HAP-1 (cell line): ENCODE measurements at regions not wholly inside any gene's neighbourhood (a gene's known extent, or its start where the extent isn't known, plus 50 kb on each side); places are given as distances from the start of the nearest gene placed in this dataset.
A peak's percentile ranks its signal among the peaks of the same experiment; 100 is the strongest.
"Not testable (repeated sequence)": the region's sequence is repeated elsewhere in the genome, so short reads cannot be mapped to it uniquely, and the experiment has no call there.

Experiments used
- DNase-seq, 2 experiments: peaks; one replicate each; pipeline ENCODE4 v3.0.0-alpha.2; 2016 to 2020; ENCODE audit warnings: low spot score in 2 of 2
- H3K27me3 ChIP-seq: fragments of 250-450 bp; sonication (Bioruptor Pico); 2 replicates; pipeline ENCODE4 v1.5.1; 2020; ENCODE audit warnings: low read depth, mild to moderate bottlenecking, moderate library complexity
- H3K36me3 ChIP-seq: fragments of 250-450 bp; sonication (Bioruptor Pico); replicated peaks from 2 replicates; pipeline ENCODE4 v1.5.1; 2020; ENCODE audit warnings: mild to moderate bottlenecking
- H3K4me1 ChIP-seq: fragments of 250-450 bp; sonication (Bioruptor Pico); 2 replicates; pipeline ENCODE4 v1.5.1; 2020; ENCODE audit warnings: mild to moderate bottlenecking
- H3K4me3 ChIP-seq: fragments of 250-450 bp; sonication (Bioruptor Pico); 2 replicates; pipeline ENCODE4 v1.5.1; 2020; ENCODE audit warnings: mild to moderate bottlenecking, moderate library complexity
- H3K9me3 ChIP-seq: fragments of 250-450 bp; sonication (Bioruptor Pico); 2 replicates; pipeline ENCODE4 v1.5.1; 2020; ENCODE audit warnings: mild to moderate bottlenecking, moderate library complexity
- in situ Hi-C: fragments of 300-500 bp; cut with MboI; formaldehyde crosslinking; loops from 3 replicates; pipeline ENCODE4 v1.14.3; 2020; ENCODE audit warnings: low sequenced_read_pairs, inconsistent platforms, mixed read lengths

GRCh38 chr4:181859439-181859838 is 383.8 kb upstream of the TENM3 start:
- Histone ChIP-seq H3K27me3 (no peaks in the 10 kb centered on the region), H3K36me3 (no peaks in the 10 kb centered on the region), H3K4me1 (peaks cover 13% of the 10 kb centered on the region), H3K4me3 (no peak overlapping the region), H3K9me3 (no peaks in the 10 kb centered on the region)
- in situ Hi-C loops: no loop called here
- DNase-seq: no peak

- peak in 1 of 2 experiments; percentile 49 for DNase-seq
- H3K27me3 ChIP-seq: no peaks in the 10 kb centered on the region
- H3K36me3 ChIP-seq: no peaks in the 10 kb centered on the region
- peaks cover 13% of the 10 kb centered on the region for H3K4me1 ChIP-seq
- H3K4me3 ChIP-seq: no peak overlapping the region
- in situ Hi-C loops: no loop called here
- H3K9me3 ChIP-seq: no peaks in the 10 kb centered on the region
Observed at GRCh38 chr4:181860157-181860556, 383.0 kb upstream of the TENM3 start.

- no peaks in the 10 kb centered on the region for H3K9me3 ChIP-seq
- in situ Hi-C loops: no loop called here
- H3K27me3 ChIP-seq: no peaks in the 10 kb centered on the region
- H3K4me3 ChIP-seq: no peak overlapping the region
- DNase-seq: no peak
- peaks cover 13% of the 10 kb centered on the region for H3K4me1 ChIP-seq
- no peaks in the 10 kb centered on the region for H3K36me3 ChIP-seq
Observed at GRCh38 chr4:181860668-181861067, 382.5 kb upstream of the TENM3 start.

- Histone ChIP-seq H3K4me1 (peaks cover 13% of the 10 kb centered on the region), H3K4me3 (no peak overlapping the region), H3K36me3 (no peaks in the 10 kb centered on the region), H3K9me3 (no peaks in the 10 kb centered on the region), H3K27me3 (no peaks in the 10 kb centered on the region)
- in situ Hi-C loops: no loop called here
- no peak for DNase-seq
Observed at GRCh38 chr4:181863856-181864255, 379.3 kb upstream of the TENM3 start.

GRCh38 chr4:181870326-181870725 is 372.9 kb upstream of the TENM3 start:
- Histone ChIP-seq H3K4me1 (no peaks in the 10 kb centered on the region), H3K9me3 (no peaks in the 10 kb centered on the region), H3K4me3 (no peak overlapping the region), H3K27me3 (no peaks in the 10 kb centered on the region), H3K36me3 (no peaks in the 10 kb centered on the region)
- in situ Hi-C loops: no loop called here
- no peak for DNase-seq

GRCh38 chr4:181874602-181875001 is 368.6 kb upstream of the TENM3 start:
- in situ Hi-C loops: no loop called here
- H3K27me3 ChIP-seq: no peaks in the 10 kb centered on the region
- no peaks in the 10 kb centered on the region for H3K9me3 ChIP-seq
- DNase-seq: no peak
- no peaks in the 10 kb centered on the region for H3K36me3 ChIP-seq
- no peak overlapping the region for H3K4me3 ChIP-seq
- no peaks in the 10 kb centered on the region for H3K4me1 ChIP-seq

- no peak overlapping the region for H3K4me3 ChIP-seq
- in situ Hi-C loops: no loop called here
- no peaks in the 10 kb centered on the region for H3K9me3 ChIP-seq
- no peak for DNase-seq
- no peaks in the 10 kb centered on the region for H3K36me3 ChIP-seq
- no peaks in the 10 kb centered on the region for H3K4me1 ChIP-seq
- H3K27me3 ChIP-seq: no peaks in the 10 kb centered on the region
Observed at GRCh38 chr4:181877329-181877848, 365.8 kb upstream of the TENM3 start.

- Histone ChIP-seq H3K27me3 (no peaks in the 10 kb centered on the region), H3K9me3 (no peaks in the 10 kb centered on the region), H3K4me3 (no peak overlapping the region), H3K36me3 (no peaks in the 10 kb centered on the region), H3K4me1 (no peaks in the 10 kb centered on the region)
- DNase-seq: no peak
- in situ Hi-C loops: no loop called here
Observed at GRCh38 chr4:181890031-181890430, 353.2 kb upstream of the TENM3 start.

- H3K4me1 ChIP-seq: no peaks in the 10 kb centered on the region
- in situ Hi-C loops: no loop called here
- no peaks in the 10 kb centered on the region for H3K9me3 ChIP-seq
- H3K36me3 ChIP-seq: no peaks in the 10 kb centered on the region
- DNase-seq: no peak
- no peak overlapping the region for H3K4me3 ChIP-seq
- no peaks in the 10 kb centered on the region for H3K27me3 ChIP-seq
Observed at GRCh38 chr4:181890911-181891310, 352.3 kb upstream of the TENM3 start.

GRCh38 chr4:181896614-181897013 is 346.6 kb upstream of the TENM3 start:
- no peaks in the 10 kb centered on the region for H3K27me3 ChIP-seq
- H3K9me3 ChIP-seq: no peaks in the 10 kb centered on the region
- no peak overlapping the region for H3K4me3 ChIP-seq
- DNase-seq: no peak
- H3K4me1 ChIP-seq: no peaks in the 10 kb centered on the region
- H3K36me3 ChIP-seq: no peaks in the 10 kb centered on the region; the same call in 1 of the 2 replicates
- in situ Hi-C loops: no loop called here

GRCh38 chr4:181897935-181898334 is 345.3 kb upstream of the TENM3 start:
- no peaks in the 10 kb centered on the region for H3K9me3 ChIP-seq
- no peaks in the 10 kb centered on the region for H3K4me1 ChIP-seq
- H3K27me3 ChIP-seq: no peaks in the 10 kb centered on the region
- in situ Hi-C loops: no loop called here
- DNase-seq: peak in 1 of 2 experiments; percentile 13
- no peaks in the 10 kb centered on the region; the same call in 1 of the 2 replicates for H3K36me3 ChIP-seq
- H3K4me3 ChIP-seq: no peak overlapping the region

GRCh38 chr4:181902404-181902803 is 340.8 kb upstream of the TENM3 start:
- H3K27me3 ChIP-seq, DNase-seq, H3K4me1 ChIP-seq, in situ Hi-C loops, H3K36me3 ChIP-seq, H3K9me3 ChIP-seq, H3K4me3 ChIP-seq: not testable (repeated sequence)

- in situ Hi-C loops: no loop called here
- Histone ChIP-seq H3K36me3 (no peaks in the 10 kb centered on the region), H3K4me1 (no peaks in the 10 kb centered on the region), H3K9me3 (no peaks in the 10 kb centered on the region), H3K4me3 (no peak overlapping the region), H3K27me3 (no peaks in the 10 kb centered on the region)
- DNase-seq: no peak
Observed at GRCh38 chr4:181905708-181906107, 337.5 kb upstream of the TENM3 start.

- DNase-seq: no peak
- in situ Hi-C loops: no loop called here
- H3K9me3 ChIP-seq: peaks cover 2% of the 10 kb centered on the region; the same call in 1 of the 2 replicates
- H3K36me3 ChIP-seq: no peaks in the 10 kb centered on the region
- H3K4me3 ChIP-seq: no peak overlapping the region
- no peaks in the 10 kb centered on the region for H3K4me1 ChIP-seq
- H3K27me3 ChIP-seq: no peaks in the 10 kb centered on the region
Observed at GRCh38 chr4:181908168-181908567, 335.0 kb upstream of the TENM3 start.

GRCh38 chr4:181909368-181909767 is 333.8 kb upstream of the TENM3 start:
- in situ Hi-C loops: no loop called here
- Histone ChIP-seq H3K36me3 (no peaks in the 10 kb centered on the region), H3K27me3 (no peaks in the 10 kb centered on the region), H3K4me3 (no peak overlapping the region), H3K9me3 (peaks cover 2% of the 10 kb centered on the region; the same call in 1 of the 2 replicates), H3K4me1 (no peaks in the 10 kb centered on the region)
- DNase-seq: no peak
